NCI-H526 (cell line): ENCODE measurements at regions not wholly inside any gene's neighbourhood (a gene's known extent, or its start where the extent isn't known, plus 50 kb on each side); places are given as distances from the start of the nearest gene placed in this dataset.

Experiments
- DNase-seq, 2 experiments: peaks; one replicate each; lab custom pipeline; 2025; lab: John Stamatoyannopoulos, UW

GRCh38 chr9:630817-631216, 210.7 kb upstream of the DMRT1 start:
- no peak for DNase-seq

GRCh38 chr9:631596-631995, 209.9 kb upstream of the DMRT1 start:
- peak in 1 of 2 experiments; percentile 16 for DNase-seq

- DNase-seq = no peak
These were observed 208.0 kb upstream of the DMRT1 start for GRCh38 chr9:633461-633860.

GRCh38 chr9:636931-637591, 204.4 kb upstream of the DMRT1 start:
- no peak for DNase-seq

GRCh38 chr9:638152-638551, 203.3 kb upstream of the DMRT1 start:
- DNase-seq = no peak

GRCh38 chr9:642014-642413, 199.5 kb upstream of the DMRT1 start:
- no peak for DNase-seq

- DNase-seq = no peak
These were observed 197.5 kb upstream of the DMRT1 start for GRCh38 chr9:643966-644365.

- DNase-seq = no peak
These were observed 194.0 kb upstream of the DMRT1 start for GRCh38 chr9:647522-647921.

GRCh38 chr9:649128-650074, 192.1 kb upstream of the DMRT1 start:
- DNase-seq = peak in 1 of 2 experiments; percentile 34

GRCh38 chr9:650362-650761, 191.1 kb upstream of the DMRT1 start:
- DNase-seq = peak in 1 of 2 experiments; percentile 24

- no peak for DNase-seq
These were observed 190.1 kb upstream of the DMRT1 start for GRCh38 chr9:651371-651770.

GRCh38 chr9:652914-653313, 188.6 kb upstream of the DMRT1 start:
- peak in 1 of 2 experiments; percentile 30 for DNase-seq

GRCh38 chr9:653421-653820, 188.1 kb upstream of the DMRT1 start:
- DNase-seq = peak in 1 of 2 experiments; percentile 50

- no peak for DNase-seq
These were observed 187.6 kb upstream of the DMRT1 start for GRCh38 chr9:653856-654387.

GRCh38 chr9:655875-656274, 185.6 kb upstream of the DMRT1 start:
- no peak for DNase-seq

GRCh38 chr9:656926-657568, 184.4 kb upstream of the DMRT1 start:
- DNase-seq = no peak

- DNase-seq = no peak
These were observed 182.2 kb upstream of the DMRT1 start for GRCh38 chr9:659286-659685.

GRCh38 chr9:660227-660626, 181.3 kb upstream of the DMRT1 start:
- DNase-seq = no peak

- DNase-seq = no peak
These were observed 178.0 kb upstream of the DMRT1 start for GRCh38 chr9:663541-663940.

GRCh38 chr9:665296-665695, 176.2 kb upstream of the DMRT1 start:
- DNase-seq = no peak

- DNase-seq = no peak
These were observed 169.5 kb upstream of the DMRT1 start for GRCh38 chr9:671997-672396.

GRCh38 chr9:672851-673250, 168.6 kb upstream of the DMRT1 start:
- DNase-seq = no peak
